ENCODE measurements at regions not wholly inside any gene's neighbourhood (a gene's known extent, or its start where the extent isn't known, plus 50 kb on each side); places are given as distances from the start of the nearest gene placed in this dataset.

DNA sequence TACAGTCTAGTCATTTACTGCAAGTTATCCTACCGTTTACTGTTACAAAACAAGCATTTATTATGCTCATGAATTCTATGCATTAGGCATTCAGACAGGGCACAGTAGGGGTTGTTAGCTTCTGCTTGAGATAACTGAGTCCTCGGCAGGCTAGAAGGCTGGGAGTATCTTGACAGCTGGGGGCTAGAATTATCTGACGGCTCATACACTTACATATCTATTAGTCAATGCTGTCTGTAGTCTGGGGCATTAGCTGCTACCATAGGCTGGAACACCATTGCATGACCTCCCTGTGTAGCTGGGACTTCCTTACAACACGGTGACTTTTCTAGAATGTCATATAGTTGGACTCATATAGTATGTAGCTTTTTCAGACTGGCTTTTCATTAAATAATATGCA, 61.9 kb upstream of the ALK start:
- 53% methylated on average over 4 of the region's 4 CpGs; no CpG with 5 or more reads in 1 of the 2 experiments for WGBS, 2 experiments (ENCODE audit: insufficient coverage in 1 of 2, insufficient read length in 1 of 2)
- Mint-ChIP-seq H3K4me1 (peaks cover 16% of the 10 kb centered on the region), H3K27ac (no peak overlapping the region), H3K36me3 (ENCODE audit: low read depth) (no peaks in the 10 kb centered on the region), H3K9me3 (no peaks in the 10 kb centered on the region), H3K4me3 (no peak overlapping the region), H3K27me3 (ENCODE audit: insufficient read depth) (peaks cover 6% of the 10 kb centered on the region)
- TF ChIP-seq, protein P1, sequence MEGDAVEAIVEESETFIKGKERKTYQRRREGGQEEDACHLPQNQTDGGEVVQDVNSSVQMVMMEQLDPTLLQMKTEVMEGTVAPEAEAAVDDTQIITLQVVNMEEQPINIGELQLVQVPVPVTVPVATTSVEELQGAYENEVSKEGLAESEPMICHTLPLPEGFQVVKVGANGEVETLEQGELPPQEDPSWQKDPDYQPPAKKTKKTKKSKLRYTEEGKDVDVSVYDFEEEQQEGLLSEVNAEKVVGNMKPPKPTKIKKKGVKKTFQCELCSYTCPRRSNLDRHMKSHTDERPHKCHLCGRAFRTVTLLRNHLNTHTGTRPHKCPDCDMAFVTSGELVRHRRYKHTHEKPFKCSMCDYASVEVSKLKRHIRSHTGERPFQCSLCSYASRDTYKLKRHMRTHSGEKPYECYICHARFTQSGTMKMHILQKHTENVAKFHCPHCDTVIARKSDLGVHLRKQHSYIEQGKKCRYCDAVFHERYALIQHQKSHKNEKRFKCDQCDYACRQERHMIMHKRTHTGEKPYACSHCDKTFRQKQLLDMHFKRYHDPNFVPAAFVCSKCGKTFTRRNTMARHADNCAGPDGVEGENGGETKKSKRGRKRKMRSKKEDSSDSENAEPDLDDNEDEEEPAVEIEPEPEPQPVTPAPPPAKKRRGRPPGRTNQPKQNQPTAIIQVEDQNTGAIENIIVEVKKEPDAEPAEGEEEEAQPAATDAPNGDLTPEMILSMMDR (conservative IDR thresholded peaks at IDR 0.05): no peak
- H3K4me3 ChIP-seq (ENCODE audit: low read length): no peak overlapping the region
- no peak overlapping the region for H3K27ac ChIP-seq (ENCODE audit: low read depth, low read length)
- H3K9ac ChIP-seq (ENCODE audit: extremely low read depth, low read length, poor library complexity, severe bottlenecking): no peak overlapping the region
- no peaks in the 10 kb centered on the region for H3K36me3 ChIP-seq (ENCODE audit: control insufficient read depth, insufficient read depth, low read length)
- H3K27me3 ChIP-seq (ENCODE audit: control insufficient read depth, insufficient read depth, low read length, poor library complexity, severe bottlenecking): no peaks in the 10 kb centered on the region
- peaks cover 5% of the 10 kb centered on the region for H3K4me1 ChIP-seq (ENCODE audit: control insufficient read depth, insufficient read depth, low read length)
- peak; percentile 38 for DNase-seq
- H3K9me3 ChIP-seq (ENCODE audit: control insufficient read depth, low read length): no peaks in the 10 kb centered on the region

DNA sequence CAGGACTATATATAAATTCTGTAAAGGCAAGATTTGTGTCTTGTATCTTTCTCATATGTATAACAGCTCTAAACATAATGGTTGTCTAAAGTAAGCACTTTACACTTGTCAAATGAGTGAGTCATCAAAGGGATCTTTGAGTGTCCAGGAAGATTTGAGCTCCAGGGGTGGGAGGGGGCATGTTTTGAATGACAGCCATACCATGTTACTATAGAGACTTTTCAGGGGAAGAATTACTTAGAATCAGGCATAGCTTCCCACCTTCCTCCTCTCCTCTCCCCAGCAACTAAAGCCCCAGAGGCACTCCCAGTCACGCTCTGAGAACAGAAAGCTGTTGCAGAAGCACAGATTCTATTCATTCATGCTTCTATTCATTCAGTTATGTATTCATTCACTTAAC, 65.8 kb upstream of the ALK start:
- Mint-ChIP-seq H3K4me1 (peaks cover 16% of the 10 kb centered on the region), H3K27ac (no peak overlapping the region), H3K4me3 (no peak overlapping the region), H3K27me3 (ENCODE audit: insufficient read depth) (no peaks in the 10 kb centered on the region), H3K36me3 (ENCODE audit: low read depth) (no peaks in the 10 kb centered on the region), H3K9me3 (no peaks in the 10 kb centered on the region)
- H3K27ac ChIP-seq (ENCODE audit: low read depth, low read length): no peak overlapping the region
- DNase-seq: peak; percentile 3
- TF ChIP-seq, protein P1 (conservative IDR thresholded peaks at IDR 0.05): no peak
- no peaks in the 10 kb centered on the region for H3K27me3 ChIP-seq (ENCODE audit: control insufficient read depth, insufficient read depth, low read length, poor library complexity, severe bottlenecking)
- 85% methylated on average over 1 of the region's 1 CpG; no CpG with 5 or more reads in 1 of the 2 experiments for WGBS, 2 experiments (ENCODE audit: insufficient coverage in 1 of 2, insufficient read length in 1 of 2)
- no peak overlapping the region for H3K9ac ChIP-seq (ENCODE audit: extremely low read depth, low read length, poor library complexity, severe bottlenecking)
- H3K4me1 ChIP-seq (ENCODE audit: control insufficient read depth, insufficient read depth, low read length): peaks cover 5% of the 10 kb centered on the region
- H3K4me3 ChIP-seq (ENCODE audit: low read length): no peak overlapping the region
- H3K36me3 ChIP-seq (ENCODE audit: control insufficient read depth, insufficient read depth, low read length): no peaks in the 10 kb centered on the region
- no peaks in the 10 kb centered on the region for H3K9me3 ChIP-seq (ENCODE audit: control insufficient read depth, low read length)

DNA sequence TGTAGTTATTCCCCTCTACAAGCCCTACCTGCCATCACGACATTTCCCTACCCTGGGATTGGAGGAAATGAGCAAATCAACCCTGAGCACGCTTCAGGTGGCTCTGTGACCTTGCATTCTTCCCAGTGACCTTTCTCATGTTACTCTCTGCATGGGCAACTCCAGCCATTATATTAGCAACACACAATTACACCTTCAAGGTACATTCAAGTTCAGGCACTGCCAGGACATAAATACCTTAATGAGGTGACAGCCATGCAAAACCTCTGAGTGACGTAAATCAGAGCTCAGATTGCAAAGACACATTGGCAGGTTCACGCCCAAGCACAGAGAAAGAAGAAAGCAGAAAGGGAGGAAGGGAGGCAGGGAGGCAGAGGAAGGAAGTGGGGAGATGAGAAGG, 68.7 kb upstream of the ALK start:
- no peaks in the 10 kb centered on the region for H3K36me3 Mint-ChIP-seq (ENCODE audit: low read depth)
- Histone ChIP-seq H3K27me3 (ENCODE audit: control insufficient read depth, insufficient read depth, low read length, poor library complexity, severe bottlenecking) (no peaks in the 10 kb centered on the region), H3K9ac (ENCODE audit: extremely low read depth, low read length, poor library complexity, severe bottlenecking) (no peak overlapping the region), H3K4me1 (ENCODE audit: control insufficient read depth, insufficient read depth, low read length) (peaks cover 3% of the 10 kb centered on the region), H3K9me3 (ENCODE audit: control insufficient read depth, low read length) (no peaks in the 10 kb centered on the region), H3K27ac (ENCODE audit: low read depth, low read length) (no peak overlapping the region), H3K36me3 (ENCODE audit: control insufficient read depth, insufficient read depth, low read length) (no peaks in the 10 kb centered on the region), H3K4me3 (ENCODE audit: low read length) (no peak overlapping the region)
- H3K4me1 Mint-ChIP-seq: peaks cover 14% of the 10 kb centered on the region
- WGBS, 2 experiments (ENCODE audit: insufficient coverage in 1 of 2, insufficient read length in 1 of 2): 87 to 90% methylated on average over 4 of the region's 4 CpGs
- no peak overlapping the region for H3K4me3 Mint-ChIP-seq
- H3K27me3 Mint-ChIP-seq (ENCODE audit: insufficient read depth): no peaks in the 10 kb centered on the region
- DNase-seq: peak; percentile 35
- TF ChIP-seq, protein P1 (conservative IDR thresholded peaks at IDR 0.05): no peak
- H3K27ac Mint-ChIP-seq: no peak overlapping the region
- no peaks in the 10 kb centered on the region for H3K9me3 Mint-ChIP-seq

Data from endodermal cell (in vitro differentiated cells).